NCI-H1048 (cell line): ENCODE measurements at regions not wholly inside any gene's neighbourhood (a gene's known extent, or its start where the extent isn't known, plus 50 kb on each side); places are given as distances from the start of the nearest gene placed in this dataset.
"Not testable (repeated sequence)": the region's sequence is repeated elsewhere in the genome, so short reads cannot be mapped to it uniquely, and the experiment has no call there.

Experiments used
- DNase-seq: peaks from one replicate; lab custom pipeline; 2025; lab: John Stamatoyannopoulos, UW

GRCh38 chr9:31471010-31471409, 913.4 kb upstream of the ACO1 start:
- DNase-seq: no peak

- DNase-seq: no peak
Measured at GRCh38 chr9:31486630-31487029, 897.8 kb upstream of the ACO1 start.

- DNase-seq: no peak
Measured at GRCh38 chr9:31490551-31491106, 893.8 kb upstream of the ACO1 start.

- no peak for DNase-seq
Measured at GRCh38 chr9:31492229-31492628, 892.2 kb upstream of the ACO1 start.

GRCh38 chr9:31500422-31500821, 884.0 kb upstream of the ACO1 start:
- DNase-seq: no peak

GRCh38 chr9:31519011-31519410, 865.4 kb upstream of the ACO1 start:
- no peak for DNase-seq

- DNase-seq: no peak
Measured at GRCh38 chr9:31519424-31519823, 865.0 kb upstream of the ACO1 start.

GRCh38 chr9:31519826-31520225, 864.6 kb upstream of the ACO1 start:
- no peak for DNase-seq

GRCh38 chr9:31520301-31521085, 864.0 kb upstream of the ACO1 start:
- no peak for DNase-seq

- no peak for DNase-seq
Measured at GRCh38 chr9:31535651-31536050, 848.8 kb upstream of the ACO1 start.

- DNase-seq: no peak
Measured at GRCh38 chr9:31536471-31536870, 848.0 kb upstream of the ACO1 start.

GRCh38 chr9:31541721-31542281, 842.6 kb upstream of the ACO1 start:
- DNase-seq: no peak

GRCh38 chr9:31542384-31543055, 841.9 kb upstream of the ACO1 start:
- DNase-seq: no peak

GRCh38 chr9:31554941-31555340, 829.5 kb upstream of the ACO1 start:
- DNase-seq: no peak

- no peak for DNase-seq
Measured at GRCh38 chr9:31556667-31557463, 827.6 kb upstream of the ACO1 start.

- not testable (repeated sequence) for DNase-seq
Measured at GRCh38 chr9:31572190-31572589, 812.3 kb upstream of the ACO1 start.

GRCh38 chr9:31573561-31573960, 810.9 kb upstream of the ACO1 start:
- no peak for DNase-seq

- no peak for DNase-seq
Measured at GRCh38 chr9:31574006-31574765, 810.3 kb upstream of the ACO1 start.

- DNase-seq: no peak
Measured at GRCh38 chr9:31582071-31582470, 802.4 kb upstream of the ACO1 start.

GRCh38 chr9:31582561-31582960, 801.9 kb upstream of the ACO1 start:
- no peak for DNase-seq

- DNase-seq: no peak
Measured at GRCh38 chr9:31585158-31585557, 799.3 kb upstream of the ACO1 start.
